ENCODE measurements at regions not wholly inside any gene's neighbourhood (a gene's known extent, or its start where the extent isn't known, plus 50 kb on each side); places are given as distances from the start of the nearest gene placed in this dataset.

DNA sequence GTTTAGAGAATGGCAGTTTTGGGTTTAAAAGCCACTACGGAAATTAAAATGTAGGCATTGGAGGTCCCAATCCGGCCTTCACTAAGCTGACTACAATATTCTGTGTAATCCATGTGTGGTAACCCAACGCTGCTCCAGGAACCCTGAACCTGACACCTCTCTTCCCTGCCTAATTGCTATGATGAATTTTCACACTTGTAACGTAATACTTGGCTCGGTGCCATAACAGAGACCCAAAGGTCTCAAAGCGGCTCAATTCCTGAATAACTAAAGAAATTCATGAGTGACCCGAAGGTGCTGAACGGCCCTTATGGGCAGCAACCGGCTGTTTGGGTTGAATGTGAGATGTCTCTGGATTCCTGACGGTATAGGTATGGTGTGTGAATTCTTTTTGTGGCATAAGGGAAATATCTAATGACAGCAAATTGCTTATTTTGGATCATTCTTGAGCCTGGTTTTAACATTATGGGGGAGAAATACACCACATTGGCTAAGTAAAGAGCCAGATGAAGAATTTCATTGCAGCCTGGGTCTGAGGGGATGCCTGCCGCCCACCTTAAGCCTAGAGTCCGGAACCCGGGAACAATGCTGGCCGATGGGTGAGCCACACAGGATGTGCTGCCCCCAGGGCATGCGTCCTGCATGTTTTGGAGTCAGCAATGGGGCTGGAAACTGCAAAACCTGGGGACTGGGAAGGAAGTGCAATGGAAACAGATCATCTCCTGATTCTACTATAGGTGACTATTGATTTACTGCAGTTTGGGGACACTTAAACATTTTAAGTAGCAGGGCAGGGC lies 69.7 kb upstream of the FZD8 start:
- intact Hi-C loops (cut with DNase I): no loop called here
- Histone ChIP-seq H3K4me3 (no peak overlapping the region), H3K27ac (no peak overlapping the region), H3K4me1 (no peaks in the 10 kb centered on the region), H3K36me3 (no peaks in the 10 kb centered on the region), H3K27me3 (no peaks in the 10 kb centered on the region), H3K9me3 (no peaks in the 10 kb centered on the region)
- WGBS (ENCODE audit: insufficient coverage, low coverage, low lambda C conversion rate, missing lambda C conversion rate): 43% methylated on average over 10 of the region's 15 CpGs
- TF ChIP-seq, protein P1, sequence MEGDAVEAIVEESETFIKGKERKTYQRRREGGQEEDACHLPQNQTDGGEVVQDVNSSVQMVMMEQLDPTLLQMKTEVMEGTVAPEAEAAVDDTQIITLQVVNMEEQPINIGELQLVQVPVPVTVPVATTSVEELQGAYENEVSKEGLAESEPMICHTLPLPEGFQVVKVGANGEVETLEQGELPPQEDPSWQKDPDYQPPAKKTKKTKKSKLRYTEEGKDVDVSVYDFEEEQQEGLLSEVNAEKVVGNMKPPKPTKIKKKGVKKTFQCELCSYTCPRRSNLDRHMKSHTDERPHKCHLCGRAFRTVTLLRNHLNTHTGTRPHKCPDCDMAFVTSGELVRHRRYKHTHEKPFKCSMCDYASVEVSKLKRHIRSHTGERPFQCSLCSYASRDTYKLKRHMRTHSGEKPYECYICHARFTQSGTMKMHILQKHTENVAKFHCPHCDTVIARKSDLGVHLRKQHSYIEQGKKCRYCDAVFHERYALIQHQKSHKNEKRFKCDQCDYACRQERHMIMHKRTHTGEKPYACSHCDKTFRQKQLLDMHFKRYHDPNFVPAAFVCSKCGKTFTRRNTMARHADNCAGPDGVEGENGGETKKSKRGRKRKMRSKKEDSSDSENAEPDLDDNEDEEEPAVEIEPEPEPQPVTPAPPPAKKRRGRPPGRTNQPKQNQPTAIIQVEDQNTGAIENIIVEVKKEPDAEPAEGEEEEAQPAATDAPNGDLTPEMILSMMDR (IDR thresholded peaks at IDR 0.05): no peak
- TF ChIP-seq POLR2A (IDR thresholded peaks at IDR 0.05): no peak
- DNase-seq (no peak), ATAC-seq (no peak)

DNA sequence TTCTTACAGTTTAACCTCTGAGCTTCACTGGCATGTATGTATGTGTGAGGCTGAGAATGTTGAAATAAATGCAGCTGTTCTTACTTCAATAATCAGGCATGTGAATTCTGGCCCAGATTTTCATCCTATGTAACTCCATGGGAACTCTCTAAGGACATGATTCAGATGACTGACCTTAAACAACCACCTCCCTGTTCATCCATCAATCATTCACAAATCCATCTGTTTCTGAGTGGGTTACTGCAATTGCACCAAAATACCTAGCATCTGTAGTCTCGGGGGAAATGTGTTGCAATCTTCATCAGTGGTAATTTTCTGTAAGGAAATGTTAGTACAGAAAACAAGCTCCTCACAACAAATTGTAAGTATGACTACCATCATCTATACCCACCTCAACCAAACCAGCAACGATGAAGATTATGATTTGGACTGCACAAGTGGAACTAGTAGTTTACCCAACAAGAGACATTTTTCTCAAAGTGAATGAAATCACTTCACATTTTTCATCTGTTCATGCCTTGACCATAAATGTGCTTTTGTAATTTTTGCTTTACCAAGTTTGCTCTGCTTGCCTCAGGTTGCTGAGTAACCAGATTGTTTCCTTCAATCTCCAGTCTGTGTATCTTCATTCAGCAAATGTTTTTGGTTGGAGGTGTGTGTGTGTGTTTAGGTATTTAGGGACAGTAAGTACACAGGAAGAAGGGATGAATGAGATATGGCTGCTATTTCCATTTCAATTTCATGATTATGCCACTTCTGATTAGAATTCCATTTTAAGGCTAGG lies 65.7 kb upstream of the FZD8 start:
- 69% methylated on average over 2 of the region's 2 CpGs for WGBS (ENCODE audit: insufficient coverage, low coverage, low lambda C conversion rate, missing lambda C conversion rate)
- TF ChIP-seq POLR2A (IDR thresholded peaks at IDR 0.05): no peak
- TF ChIP-seq, protein P1 (IDR thresholded peaks at IDR 0.05): no peak
- Histone ChIP-seq H3K4me3 (no peak overlapping the region), H3K27me3 (no peaks in the 10 kb centered on the region), H3K27ac (no peak overlapping the region), H3K4me1 (no peaks in the 10 kb centered on the region), H3K36me3 (no peaks in the 10 kb centered on the region), H3K9me3 (no peaks in the 10 kb centered on the region)
- ATAC-seq: no peak
- no peak for DNase-seq
- intact Hi-C loops (cut with DNase I): no loop called here

DNA sequence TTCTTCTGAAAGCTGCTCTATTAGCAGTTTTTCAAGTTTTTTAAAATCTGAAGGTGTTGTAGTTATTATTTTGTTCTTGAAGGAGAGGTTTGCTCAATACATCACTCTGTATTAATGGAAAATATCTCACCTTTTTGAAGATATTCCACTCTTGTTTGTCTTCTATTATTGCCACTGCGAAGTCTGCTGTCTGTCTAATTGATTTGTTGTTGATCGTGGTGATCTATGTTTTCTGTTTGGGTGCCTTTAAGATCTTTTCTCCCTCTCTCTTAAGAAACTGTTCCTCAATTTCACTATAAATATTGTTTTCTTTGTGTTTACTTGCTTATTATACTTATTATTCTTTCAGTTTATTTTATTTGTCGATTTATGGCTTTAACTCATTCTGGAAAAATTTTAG lies 64.9 kb upstream of the FZD8 start:
- Histone ChIP-seq H3K9me3 (no peaks in the 10 kb centered on the region), H3K27me3 (no peaks in the 10 kb centered on the region), H3K36me3 (no peaks in the 10 kb centered on the region), H3K4me1 (no peaks in the 10 kb centered on the region), H3K4me3 (no peak overlapping the region), H3K27ac (no peak overlapping the region)
- DNase-seq (no peak), ATAC-seq (no peak)
- TF ChIP-seq, protein P1 (IDR thresholded peaks at IDR 0.05): no peak
- no peak for TF ChIP-seq POLR2A (IDR thresholded peaks at IDR 0.05)
- WGBS (ENCODE audit: insufficient coverage, low coverage, low lambda C conversion rate, missing lambda C conversion rate): 83% methylated on average over 3 of the region's 3 CpGs
- intact Hi-C loops (cut with DNase I): no loop called here

DNA sequence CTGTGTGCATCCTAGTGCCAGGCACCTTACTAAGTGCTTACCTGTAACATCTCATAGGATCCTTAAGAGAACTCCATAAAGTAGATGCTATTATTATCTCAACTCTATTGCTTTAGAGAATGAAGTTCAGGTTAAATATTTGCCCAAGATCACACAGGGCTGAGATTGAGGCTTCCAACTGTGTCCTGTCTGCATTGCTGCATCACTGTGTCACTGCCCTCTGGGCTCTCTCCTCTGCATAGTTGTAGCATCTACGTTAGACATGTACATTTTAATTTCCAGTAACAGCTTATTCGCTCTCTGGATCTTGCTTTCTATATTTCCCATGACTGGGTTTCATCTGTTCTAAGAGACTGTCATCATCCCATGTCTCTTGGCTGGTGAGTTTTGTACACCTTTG lies 63.6 kb upstream of the FZD8 start:
- intact Hi-C loops (cut with DNase I): no loop called here
- Histone ChIP-seq H3K27me3 (no peaks in the 10 kb centered on the region), H3K4me3 (no peak overlapping the region), H3K36me3 (no peaks in the 10 kb centered on the region), H3K4me1 (no peaks in the 10 kb centered on the region), H3K27ac (no peak overlapping the region), H3K9me3 (no peaks in the 10 kb centered on the region)
- DNase-seq (no peak), ATAC-seq (no peak)
- TF ChIP-seq, protein P1 (IDR thresholded peaks at IDR 0.05): no peak
- TF ChIP-seq POLR2A (IDR thresholded peaks at IDR 0.05): no peak
- WGBS (ENCODE audit: insufficient coverage, low coverage, low lambda C conversion rate, missing lambda C conversion rate): 58% methylated on average over 2 of the region's 2 CpGs

Measured in right lobe of liver (tissue), 6 donors.